ENCODE measurements at regions not wholly inside any gene's neighbourhood (a gene's known extent, or its start where the extent isn't known, plus 50 kb on each side); places are given as distances from the start of the nearest gene placed in this dataset.
"Not testable (repeated sequence)": the region's sequence is repeated elsewhere in the genome, so short reads cannot be mapped to it uniquely, and the experiment has no call there.

GRCh38 chr3:8001712-8002111 is 499.9 kb upstream of the LMCD1 start:
- DNase-seq (ENCODE audit: low read depth) = no peak

GRCh38 chr3:8011902-8012301 is 489.7 kb upstream of the LMCD1 start:
- no peak for DNase-seq (ENCODE audit: low read depth)

GRCh38 chr3:8020047-8020841 is 481.4 kb upstream of the LMCD1 start:
- no peak for DNase-seq (ENCODE audit: low read depth)

- no peak for DNase-seq (ENCODE audit: low read depth)
Measured at GRCh38 chr3:8027954-8028353, 473.7 kb upstream of the LMCD1 start.

- DNase-seq (ENCODE audit: low read depth) = no peak
Measured at GRCh38 chr3:8050283-8050682, 451.3 kb upstream of the LMCD1 start.

GRCh38 chr3:8052659-8053058 is 449.0 kb upstream of the LMCD1 start:
- DNase-seq (ENCODE audit: low read depth) = peak; percentile 14

GRCh38 chr3:8068135-8068534 is 433.5 kb upstream of the LMCD1 start:
- not testable (repeated sequence) for DNase-seq (ENCODE audit: low read depth)

GRCh38 chr3:8069471-8069870 is 432.2 kb upstream of the LMCD1 start:
- no peak for DNase-seq (ENCODE audit: low read depth)

GRCh38 chr3:8070011-8070410 is 431.6 kb upstream of the LMCD1 start:
- DNase-seq (ENCODE audit: low read depth) = no peak

- DNase-seq (ENCODE audit: low read depth) = not testable (repeated sequence)
Measured at GRCh38 chr3:8074740-8075139, 426.9 kb upstream of the LMCD1 start.

GRCh38 chr3:8077126-8077525 is 424.5 kb upstream of the LMCD1 start:
- DNase-seq (ENCODE audit: low read depth) = no peak

GRCh38 chr3:8080464-8080863 is 421.2 kb upstream of the LMCD1 start:
- DNase-seq (ENCODE audit: low read depth) = no peak

GRCh38 chr3:8085498-8085897 is 416.1 kb upstream of the LMCD1 start:
- no peak for DNase-seq (ENCODE audit: low read depth)

GRCh38 chr3:8087951-8088350 is 413.7 kb upstream of the LMCD1 start:
- DNase-seq (ENCODE audit: low read depth) = no peak

- no peak for DNase-seq (ENCODE audit: low read depth)
Measured at GRCh38 chr3:8094415-8094814, 407.2 kb upstream of the LMCD1 start.

GRCh38 chr3:8095724-8096123 is 405.9 kb upstream of the LMCD1 start:
- no peak for DNase-seq (ENCODE audit: low read depth)

- DNase-seq (ENCODE audit: low read depth) = no peak
Measured at GRCh38 chr3:8097690-8098089, 403.9 kb upstream of the LMCD1 start.

GRCh38 chr3:8103954-8104353 is 397.7 kb upstream of the LMCD1 start:
- no peak for DNase-seq (ENCODE audit: low read depth)

- DNase-seq (ENCODE audit: low read depth) = no peak
Measured at GRCh38 chr3:8106921-8107320, 394.7 kb upstream of the LMCD1 start.

- DNase-seq (ENCODE audit: low read depth) = peak; percentile 17
Measured at GRCh38 chr3:8110966-8111798, 390.4 kb upstream of the LMCD1 start.

- no peak for DNase-seq (ENCODE audit: low read depth)
Measured at GRCh38 chr3:8112587-8112986, 389.0 kb upstream of the LMCD1 start.

- DNase-seq (ENCODE audit: low read depth) = no peak
Measured at GRCh38 chr3:8113626-8114025, 388.0 kb upstream of the LMCD1 start.

GRCh38 chr3:8128686-8129085 is 372.9 kb upstream of the LMCD1 start:
- no peak for DNase-seq (ENCODE audit: low read depth)
